Lung microvascular endothelial cell (primary cell): ENCODE measurements at regions not wholly inside any gene's neighbourhood (a gene's known extent, or its start where the extent isn't known, plus 50 kb on each side); places are given as distances from the start of the nearest gene placed in this dataset.
A peak's percentile ranks its signal among the peaks of the same experiment; 100 is the strongest.
"Not testable (repeated sequence)": the region's sequence is repeated elsewhere in the genome, so short reads cannot be mapped to it uniquely, and the experiment has no call there.

ENCODE experiments used
- DNase-seq, 2 donors: peaks; one replicate each; pipeline versions ENCODE4 v3.0.0 to v3.0.0-alpha.2; 2010; ENCODE audit warnings: low read depth in 2 of 2

DNA sequence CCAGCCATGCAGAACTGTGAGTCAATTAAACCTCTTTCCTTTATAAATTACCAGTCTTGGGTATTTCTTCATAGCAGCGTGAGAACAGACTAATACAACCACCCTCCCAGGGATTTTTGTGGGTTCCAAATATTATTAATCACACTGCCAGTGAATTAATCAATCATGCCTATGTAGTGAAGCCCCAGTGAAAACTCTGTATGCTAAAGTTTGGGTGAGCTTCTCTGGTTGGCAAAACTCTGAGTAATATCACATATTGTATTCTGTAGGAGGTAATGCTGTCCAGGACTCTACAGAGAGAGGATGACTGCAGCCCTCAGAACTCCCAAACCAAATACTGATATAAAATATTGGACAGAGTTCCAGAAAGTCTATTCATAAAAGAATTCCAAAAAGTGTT lies 216.9 kb downstream of the RPAP3 start:
- no peak for DNase-seq

DNA sequence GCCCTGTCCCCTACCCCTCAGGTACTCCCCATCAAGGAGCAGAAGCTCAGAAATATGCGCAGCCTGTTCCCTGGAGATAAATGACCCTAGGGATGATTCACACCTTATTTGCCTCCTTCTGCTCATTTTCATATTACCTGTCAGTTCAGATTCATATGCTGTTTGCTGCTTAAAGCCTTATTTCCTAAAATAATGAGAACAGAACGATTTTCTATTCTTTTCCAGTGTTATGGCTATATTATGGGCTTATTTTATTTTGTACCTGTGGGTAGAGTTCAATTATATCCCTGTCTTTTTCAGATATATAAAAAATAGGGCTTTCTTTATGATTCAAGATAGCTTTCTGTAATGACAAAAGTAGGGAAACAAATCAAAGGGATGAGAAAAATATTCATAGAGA lies 224.8 kb downstream of the RPAP3 start:
- no peak for DNase-seq

DNA sequence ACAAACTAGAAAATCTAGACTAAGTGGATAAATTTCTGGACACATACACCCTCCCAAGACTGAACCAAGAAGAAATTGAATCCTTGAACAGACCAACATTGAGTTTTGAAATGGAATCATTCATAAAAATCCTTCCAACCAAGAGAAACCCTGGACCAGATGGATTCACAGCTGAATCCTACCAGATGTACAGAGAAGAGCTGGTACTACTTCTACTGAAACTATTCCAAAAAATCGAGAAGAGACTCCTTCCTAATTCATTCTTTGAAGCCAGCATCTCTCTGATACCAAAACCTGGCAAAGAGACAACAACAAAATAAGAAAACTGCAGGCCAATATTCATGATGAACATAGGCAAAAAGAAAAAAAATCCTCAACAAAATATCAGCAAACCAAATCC lies 227.4 kb downstream of the RPAP3 start:
- DNase-seq, result no peak

DNA sequence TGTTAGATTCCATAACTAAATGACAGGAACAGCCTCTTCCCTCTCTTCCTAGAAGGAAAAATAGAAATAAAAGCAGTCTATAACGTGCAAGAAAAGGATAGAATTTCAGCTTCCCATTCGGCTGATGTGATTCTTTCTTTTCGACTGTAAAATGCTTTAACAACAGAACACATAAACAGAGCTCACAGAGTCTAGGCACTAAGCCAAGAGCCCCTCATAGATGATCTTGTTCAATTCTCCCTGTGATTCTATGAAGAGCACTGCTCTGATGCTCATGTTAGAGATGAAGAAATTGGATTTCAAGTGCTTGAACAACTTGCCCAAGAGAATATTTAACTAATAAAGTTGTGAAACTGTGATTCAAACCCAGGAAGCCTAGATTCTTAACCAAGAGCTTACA lies 232.7 kb downstream of the RPAP3 start:
- DNase-seq, result no peak

DNA sequence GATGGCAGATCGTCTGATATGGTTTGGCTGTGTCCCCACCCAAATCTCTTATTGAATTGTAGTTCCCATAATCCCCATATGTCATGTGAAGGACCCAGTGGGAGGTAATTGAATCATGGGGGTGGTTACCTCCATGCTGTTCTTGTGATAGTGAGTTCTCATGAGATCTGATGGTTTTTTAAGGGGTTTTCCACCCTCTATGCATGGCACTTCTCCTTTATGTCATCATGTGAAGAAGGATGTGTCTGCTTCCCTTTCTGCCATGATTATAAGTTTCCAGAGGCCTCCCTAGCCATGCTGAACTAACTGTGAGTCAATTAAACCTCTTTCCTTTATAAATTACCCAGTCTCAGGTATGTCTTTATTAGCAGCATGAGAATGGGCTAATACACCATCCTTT lies 235.5 kb downstream of the RPAP3 start:
- not testable (repeated sequence) for DNase-seq

DNA sequence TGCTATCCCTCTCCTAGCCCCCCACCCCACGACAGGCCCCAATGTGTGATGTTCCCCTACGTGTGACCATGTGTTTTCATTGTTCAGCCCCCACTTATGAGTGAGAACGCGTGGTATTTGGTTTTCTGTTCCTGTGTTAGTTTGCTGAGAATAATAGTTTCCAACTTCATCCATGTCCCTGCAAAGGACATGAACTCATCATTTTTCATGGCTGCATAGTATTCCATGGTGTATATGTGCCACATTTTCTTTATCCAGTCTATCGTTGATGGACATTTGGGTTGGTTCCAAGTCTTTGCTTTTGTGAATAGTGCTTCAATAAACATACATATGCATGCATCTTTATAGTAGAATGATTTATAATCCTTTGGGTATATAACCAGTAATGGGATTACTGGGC lies 241.9 kb downstream of the RPAP3 start:
- DNase-seq, result not testable (repeated sequence)

DNA sequence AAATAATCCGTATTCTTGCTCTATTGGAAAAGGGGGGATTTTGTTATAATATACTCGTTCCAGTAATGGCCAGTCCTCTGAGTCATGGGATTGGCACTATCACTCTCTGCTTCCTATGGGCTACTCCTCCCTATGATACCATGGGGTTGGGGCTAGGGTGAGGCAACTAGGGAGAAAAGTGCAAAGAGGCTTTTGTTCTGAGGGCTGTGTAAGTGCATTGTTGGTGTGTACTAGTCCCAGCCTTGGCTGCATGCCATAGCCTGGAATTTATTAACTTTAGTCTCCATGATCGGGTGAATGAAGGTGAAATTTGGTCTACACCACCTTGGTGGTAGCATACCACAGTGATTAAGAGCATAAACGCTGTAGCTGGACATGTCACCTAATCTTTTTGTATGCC lies 247.6 kb downstream of the RPAP3 start:
- DNase-seq, result no peak

DNA sequence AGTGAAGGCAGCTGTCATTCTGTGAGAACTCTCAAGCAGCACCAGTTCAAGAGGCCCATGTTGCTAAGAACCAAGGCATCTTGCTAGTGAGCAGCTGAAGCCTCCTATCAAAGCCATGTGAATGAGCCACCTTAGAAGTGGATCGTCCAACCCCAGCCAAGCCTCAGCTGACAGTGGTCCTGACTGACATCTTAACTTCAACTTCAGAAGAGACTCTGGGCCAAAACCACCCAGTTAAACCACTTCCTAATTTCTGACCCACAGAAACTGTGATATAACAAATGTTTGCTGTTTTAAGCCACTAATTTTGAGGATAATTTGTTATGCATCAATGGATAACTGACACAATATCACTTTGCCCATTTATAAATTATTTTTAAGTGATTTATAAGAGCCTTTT lies 256.0 kb downstream of the RPAP3 start:
- no peak for DNase-seq

DNA sequence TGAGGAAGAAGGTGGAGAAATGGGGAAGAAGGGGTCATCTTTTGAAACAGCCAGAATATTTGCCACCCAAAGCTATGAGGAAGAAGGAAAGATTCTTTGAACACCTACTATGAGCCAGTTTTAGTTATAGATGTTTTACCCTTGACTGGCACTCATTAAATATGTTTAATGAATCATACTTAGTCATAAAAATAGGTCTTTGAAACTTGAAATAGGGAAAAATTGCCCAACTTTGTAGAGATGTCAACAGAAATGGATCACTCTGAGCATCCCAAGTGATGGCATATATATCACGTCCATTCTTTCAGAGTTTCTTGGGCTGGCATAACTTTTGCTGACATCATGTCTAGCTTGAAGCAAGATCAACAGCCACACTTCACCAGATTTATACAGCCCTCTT lies 263.5 kb downstream of the RPAP3 start:
- DNase-seq, result no peak

DNA sequence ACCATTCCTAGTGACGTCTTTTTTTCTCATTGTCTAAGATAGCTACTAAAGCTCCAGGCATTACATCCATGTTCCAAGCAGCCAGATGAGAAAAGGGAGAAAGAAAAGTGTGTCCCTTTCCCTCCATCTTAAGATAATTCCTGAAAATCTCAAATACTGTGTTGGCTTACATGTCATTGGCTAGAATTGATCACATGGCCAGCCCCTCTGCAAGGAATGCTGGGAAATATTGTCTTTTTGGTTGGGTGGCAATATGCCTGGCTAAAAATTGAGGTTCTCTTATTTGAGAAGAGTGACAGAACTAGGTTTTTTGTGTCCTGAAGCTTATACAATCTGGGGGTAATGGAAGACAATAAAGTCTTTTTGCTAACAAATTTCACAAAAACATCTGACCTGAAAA lies 264.3 kb downstream of the RPAP3 start:
- no peak for DNase-seq

DNA sequence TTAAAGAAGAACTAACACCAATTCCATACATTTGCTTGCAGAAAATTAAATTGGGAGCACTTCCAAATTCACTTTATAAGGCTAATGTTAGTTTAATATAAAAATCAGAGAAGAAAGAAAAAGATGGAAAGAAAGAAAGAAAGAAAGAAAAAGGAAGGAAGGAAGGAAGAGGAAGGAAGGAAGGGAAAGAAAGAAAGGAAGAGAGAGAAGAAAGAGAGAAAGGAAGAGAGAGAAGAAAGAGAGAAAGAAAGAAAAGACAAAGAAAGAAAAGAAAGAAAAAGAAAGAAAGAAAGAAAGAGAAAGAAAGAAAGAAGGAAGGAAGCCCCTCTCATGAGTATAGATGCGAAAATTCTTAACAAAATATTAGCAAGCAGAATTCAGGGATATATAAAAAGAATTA lies 267.7 kb downstream of the RPAP3 start:
- no peak for DNase-seq

DNA sequence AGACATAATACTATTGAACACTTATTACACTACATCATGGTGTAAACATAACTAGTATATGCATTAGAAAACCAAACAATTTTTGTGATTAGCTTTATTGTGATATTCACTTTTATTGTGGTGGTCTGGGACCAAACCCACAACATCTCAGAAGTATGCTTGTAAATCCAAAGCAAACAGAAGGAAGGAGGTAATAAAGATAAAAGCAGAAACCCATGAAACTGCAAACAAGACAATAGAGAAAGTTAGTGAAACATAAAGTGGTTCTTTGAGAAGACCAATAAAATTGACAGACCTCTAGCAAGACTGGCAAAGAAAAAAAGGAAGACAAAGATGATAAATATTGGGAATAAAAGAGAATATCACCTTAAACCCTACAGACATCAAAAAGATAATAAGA lies 268.3 kb downstream of the RPAP3 start:
- no peak for DNase-seq

DNA sequence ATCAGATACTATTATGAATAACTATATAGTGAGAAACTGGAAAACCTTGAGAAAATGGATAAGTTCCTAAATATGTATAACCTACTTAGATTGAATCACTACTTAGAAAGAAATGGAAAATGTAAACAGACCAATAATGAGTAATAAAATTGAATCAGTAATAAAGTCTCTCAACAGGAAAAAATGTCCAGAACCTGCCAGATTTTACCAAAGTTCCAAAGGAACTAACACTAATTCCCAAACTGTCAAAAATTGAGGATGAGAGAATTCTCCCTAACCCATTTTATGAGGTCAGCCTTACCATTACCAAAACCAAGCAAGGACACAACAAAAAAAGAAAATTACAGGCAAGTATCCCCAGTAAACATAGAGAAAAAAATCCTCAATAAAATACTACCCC lies 272.0 kb downstream of the RPAP3 start:
- no peak for DNase-seq

DNA sequence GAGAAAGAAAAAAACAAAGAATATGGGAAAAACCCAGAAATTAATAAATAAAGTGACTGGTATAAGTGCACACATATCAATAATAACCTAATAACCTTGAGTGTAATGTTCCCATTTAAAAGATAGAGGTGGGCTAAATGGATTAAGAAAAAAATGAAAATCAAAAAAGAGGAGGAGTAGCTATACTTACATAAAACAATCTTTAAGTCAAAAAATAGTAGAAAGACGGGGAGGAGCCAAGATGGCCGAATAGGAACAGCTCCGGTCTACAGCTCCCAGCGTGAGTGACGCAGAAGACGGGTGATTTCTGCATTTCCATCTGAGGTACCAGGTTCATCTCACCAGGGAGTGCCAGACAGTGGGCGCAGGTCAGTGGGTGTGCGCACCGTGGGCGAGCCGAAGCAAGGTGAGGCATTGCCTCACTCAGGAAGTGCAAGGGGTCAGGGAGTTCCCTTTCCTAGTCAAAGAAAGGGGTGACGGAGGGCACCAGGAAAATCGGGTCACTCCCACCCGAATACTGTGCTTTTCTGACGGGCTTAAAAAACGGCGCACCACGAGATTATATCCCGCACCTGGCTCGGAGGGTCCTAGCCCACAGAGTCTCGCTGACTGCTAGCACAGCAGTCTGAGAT lies 279.0 kb downstream of the RPAP3 start:
- not testable (repeated sequence) for DNase-seq

DNA sequence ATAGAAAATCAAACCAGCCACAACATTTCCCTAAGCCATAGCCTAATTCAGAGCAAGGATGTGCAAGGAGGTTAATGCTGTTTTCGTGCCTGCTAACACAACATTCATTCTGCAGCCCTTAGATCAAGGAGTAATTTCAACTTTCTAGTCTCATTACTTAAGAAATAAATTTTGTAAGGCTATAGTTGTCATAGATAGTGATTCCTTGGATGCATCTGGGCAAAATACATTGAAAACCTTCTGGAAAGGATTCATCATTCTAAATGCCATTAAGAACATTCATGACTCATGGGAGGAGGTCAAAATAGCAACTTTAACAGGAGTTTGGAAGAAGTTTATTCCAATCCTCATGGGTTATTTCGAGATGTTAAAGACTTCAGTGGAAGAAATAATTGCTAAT lies 283.2 kb downstream of the RPAP3 start:
- no peak for DNase-seq

DNA sequence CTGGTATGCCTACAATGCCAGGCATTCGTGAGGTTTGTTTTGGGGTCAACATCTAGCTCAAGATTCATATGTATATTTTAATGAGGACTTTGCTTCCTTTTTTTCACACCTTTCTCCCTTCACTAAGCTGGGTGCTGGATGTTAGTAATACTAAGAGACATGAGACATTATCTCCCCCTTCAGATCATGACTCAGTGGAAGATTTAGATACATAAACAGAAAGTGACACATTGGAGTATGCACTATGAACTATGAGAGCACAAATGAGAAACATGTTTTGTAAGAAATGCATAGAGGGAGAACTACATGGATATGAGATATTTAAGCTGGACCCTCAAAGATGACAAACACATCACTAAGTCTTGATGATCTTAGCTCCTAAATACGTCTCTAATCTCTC lies 286.3 kb downstream of the RPAP3 start:
- no peak for DNase-seq

DNA sequence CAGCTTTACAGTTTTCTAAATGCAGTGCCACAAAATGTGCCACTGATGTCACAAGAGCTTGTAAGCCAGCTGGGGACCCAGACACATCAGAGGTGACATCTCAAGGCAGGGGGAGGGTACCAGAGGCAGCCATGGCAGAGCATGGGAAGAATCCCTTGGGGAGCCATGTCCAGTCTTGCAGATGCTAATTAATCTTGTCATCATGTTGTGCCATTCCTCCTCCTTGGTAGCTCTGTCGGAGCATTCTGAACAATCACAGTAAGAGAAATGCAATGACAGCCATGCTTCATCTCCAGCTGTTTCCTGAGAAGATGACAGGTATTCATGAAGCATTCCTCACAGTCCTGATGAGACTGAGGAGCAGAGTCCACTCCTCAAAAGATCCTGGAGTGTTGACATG lies 287.9 kb downstream of the RPAP3 start:
- no peak for DNase-seq

DNA sequence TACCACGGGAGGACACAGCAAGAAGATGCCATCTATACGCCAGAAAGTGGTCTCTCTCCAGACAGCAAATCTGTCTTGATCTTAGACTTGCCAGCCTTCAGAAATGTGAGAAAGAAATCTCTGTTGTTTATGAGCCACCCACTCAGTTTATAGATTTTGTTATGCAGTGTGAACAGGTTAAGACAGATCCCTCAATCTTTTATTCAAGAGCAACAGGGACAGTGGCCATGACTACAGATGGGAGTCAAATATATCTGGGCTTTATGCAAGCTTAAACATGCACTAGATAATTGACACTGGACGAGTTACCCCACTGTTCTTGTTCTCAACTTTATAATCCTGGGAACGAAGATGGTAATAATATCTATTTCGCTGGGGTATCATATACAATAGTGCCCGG lies 288.7 kb downstream of the RPAP3 start:
- DNase-seq, result no peak

DNA sequence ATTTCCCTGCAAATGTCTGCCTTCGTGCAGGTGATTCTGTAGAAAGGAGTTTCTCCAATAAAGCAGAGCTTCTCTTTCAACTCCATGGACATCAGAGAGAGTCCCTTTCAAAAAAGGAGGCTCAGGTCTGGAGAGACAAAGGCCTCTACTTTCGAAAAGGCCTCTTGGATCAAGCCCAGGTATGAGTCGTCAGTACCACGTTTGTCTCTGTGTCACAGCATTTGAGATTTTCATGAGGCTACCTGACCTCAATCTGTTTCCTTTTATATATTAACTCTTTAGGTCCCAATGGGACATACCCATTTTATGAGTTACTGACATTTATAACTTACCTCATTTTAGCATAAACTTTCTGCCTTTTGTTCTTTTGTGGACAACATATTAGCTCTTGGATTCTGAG lies 290.8 kb downstream of the RPAP3 start:
- peak in 1 of 2 donors; percentile 17 for DNase-seq

DNA sequence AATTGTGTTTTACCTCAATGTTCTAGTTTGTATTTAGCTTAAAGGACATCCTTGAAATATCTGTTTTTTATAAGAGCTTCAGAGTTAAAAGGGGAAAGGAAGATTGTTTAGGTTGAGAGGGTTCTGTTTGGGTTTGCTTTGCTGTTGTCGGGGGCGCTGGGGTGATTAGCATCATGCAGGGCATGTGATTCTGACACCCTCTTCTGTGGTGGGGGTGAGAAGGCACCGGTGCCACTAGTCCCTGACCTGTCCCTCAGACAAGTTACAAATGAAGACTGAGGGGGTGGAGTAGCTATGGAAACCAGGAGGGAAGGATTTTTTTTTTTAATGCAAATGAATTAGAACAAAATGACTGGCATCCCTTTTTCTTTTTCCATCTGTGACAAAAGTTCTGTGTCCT lies 291.3 kb downstream of the RPAP3 start:
- DNase-seq, result no peak

DNA sequence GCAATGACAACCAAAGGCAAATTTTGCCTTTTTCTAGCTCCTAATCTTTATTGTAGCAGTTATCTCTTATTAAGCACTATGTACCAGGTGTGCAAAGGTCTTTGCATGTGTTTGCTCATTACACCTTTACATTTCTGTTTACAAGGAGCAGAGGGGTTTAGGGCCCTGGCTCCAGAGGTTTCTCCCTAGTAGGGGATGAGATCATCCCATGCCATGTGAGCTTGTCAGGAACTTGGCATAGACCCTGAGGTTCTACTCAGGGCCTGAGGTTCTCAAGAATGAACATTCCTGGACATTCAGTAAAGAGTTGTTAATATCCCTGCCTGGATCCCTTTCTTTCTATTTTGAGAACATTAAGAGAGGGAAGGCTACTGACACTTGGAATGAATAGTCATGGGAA lies 292.0 kb downstream of the RPAP3 start:
- DNase-seq, result no peak

DNA sequence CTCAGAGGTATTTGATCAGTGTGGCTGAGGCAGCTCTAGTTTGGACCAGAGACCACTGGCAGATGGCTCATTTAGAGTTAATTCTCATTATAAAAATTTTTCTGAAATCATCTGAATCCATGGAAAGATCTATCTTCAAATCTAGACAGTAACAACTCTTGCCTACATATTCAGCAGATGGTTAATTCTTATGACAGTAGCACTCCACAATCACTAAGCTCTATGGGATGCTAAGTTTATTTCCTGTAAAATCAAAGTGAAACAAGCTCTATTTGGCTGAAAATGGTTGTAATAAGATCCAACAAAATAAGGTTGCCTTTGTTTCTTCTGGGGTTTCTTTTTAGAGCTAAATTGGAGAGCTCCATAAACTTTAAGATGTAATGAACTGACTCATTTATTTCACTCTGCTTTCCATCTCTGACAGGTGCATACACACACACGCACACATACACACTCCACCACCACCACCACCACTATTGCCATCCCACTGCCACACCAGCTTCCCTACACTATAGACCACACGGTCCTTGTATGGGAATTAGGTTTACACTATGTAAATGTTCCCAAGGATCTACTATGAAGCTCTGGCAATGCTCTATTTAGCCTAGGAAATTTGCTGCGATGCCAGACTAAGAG lies 293.1 kb downstream of the RPAP3 start:
- no peak for DNase-seq

DNA sequence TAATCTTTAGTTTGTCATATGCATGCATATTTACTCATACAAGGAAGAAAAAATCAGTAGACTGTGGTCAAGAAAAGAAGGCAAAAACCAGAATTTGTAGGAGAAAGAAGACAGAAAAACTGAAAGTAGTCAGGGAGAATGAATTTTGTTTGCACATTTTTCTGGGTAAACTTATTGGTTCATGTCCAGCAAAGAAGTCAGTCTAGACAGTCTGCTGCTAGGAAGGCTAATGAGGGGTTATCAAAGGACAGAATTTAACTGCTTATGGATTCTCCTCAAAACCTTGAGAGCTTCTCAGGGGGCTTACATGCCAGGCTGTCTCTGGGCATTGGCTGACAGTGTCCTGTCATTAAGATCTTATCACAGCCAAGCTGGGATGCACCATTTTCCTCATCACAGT lies 293.9 kb downstream of the RPAP3 start:
- no peak for DNase-seq

DNA sequence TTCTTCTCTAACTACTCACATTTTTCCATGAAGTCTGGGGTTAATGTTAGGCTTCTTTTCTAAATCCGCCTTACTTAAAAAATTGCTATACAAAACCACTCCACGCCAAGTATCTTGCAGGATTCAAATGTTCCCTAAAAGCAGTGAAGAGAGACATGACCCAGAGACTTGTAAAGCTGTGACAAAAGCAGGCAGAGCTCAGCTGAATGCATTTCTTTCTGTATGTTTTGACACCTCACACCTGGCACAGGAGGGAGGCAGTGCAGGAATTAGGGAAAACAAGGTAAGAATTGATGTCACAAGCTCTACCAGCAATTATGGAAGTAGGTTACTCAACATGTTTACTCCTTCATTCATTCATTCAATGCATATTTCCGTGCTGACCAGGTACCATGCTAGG lies 295.0 kb downstream of the RPAP3 start:
- DNase-seq, result no peak
